Psoas muscle (tissue), 7 donors: ENCODE measurements at regions not wholly inside any gene's neighbourhood (a gene's known extent, or its start where the extent isn't known, plus 50 kb on each side); places are given as distances from the start of the nearest gene placed in this dataset.

Source experiments
- ATAC-seq, 4 donors: fragments of 200-7000 bp; cut with Tn5 transposase; one replicate each; pipeline ENCODE4 v1.9.1; 2020; ENCODE audit warnings: moderate library complexity in 3 of 4, mild to moderate bottlenecking in 2 of 4
- DNase-seq, 2 donors: peaks; one replicate each; pipeline ENCODE4 v3.0.0-alpha.2; 2020
- H3K27ac ChIP-seq: fragments of 200-600 bp; one replicate; pipeline ENCODE4 v1.8.0; 2022
- H3K27me3 ChIP-seq, 3 donors: fragments of 200-600 bp in 1 of 3; one replicate each; pipeline versions ENCODE4 v1.6.1 to v1.8.0; 2013 to 2022; ENCODE audit warnings: low read length in 2 of 3, mild to moderate bottlenecking in 2 of 3, moderate library complexity in 1 of 3; ENCODE audit not compliant: insufficient read depth in 3 of 3
- H3K36me3 ChIP-seq, 2 donors: fragments of 200-600 bp in 1 of 2; one replicate each; pipeline versions ENCODE4 v1.6.1 to v1.8.0; 2013 to 2022; ENCODE audit warnings: low read depth in 1 of 2, mild to moderate bottlenecking in 1 of 2, moderate library complexity in 1 of 2; ENCODE audit not compliant: insufficient read depth in 1 of 2
- H3K4me1 ChIP-seq: fragments of 200-600 bp; one replicate; pipeline ENCODE4 v1.8.0; 2022
- H3K4me3 ChIP-seq: fragments of 200-600 bp; one replicate; pipeline ENCODE4 v1.8.0; 2022; ENCODE audit warnings: mild to moderate bottlenecking
- H3K9me3 ChIP-seq: fragments of 200-600 bp; one replicate; pipeline ENCODE4 v1.8.0; 2022
- CTCF ChIP-seq: fragments of 200-600 bp; IDR thresholded peaks from one replicate; pipeline ENCODE4 v1.8.0; 2022; ENCODE audit warnings: antibody characterized with exemption
- WGBS, 3 donors: extraction: QIAGEN DNeasy Blood & Tissue Kit; methylation state at CpG; one replicate each; pipeline versions ENCODE4 v1.1.6 to v1.1.7; 2013; 5-methylcytosine and 5-hydroxymethylcytosine counted together
- intact Hi-C, 2 donors: fragments of 100-400 bp; cut with DNase I; formaldehyde crosslinking; loops; one replicate each; pipeline versions ENCODE4 v1.11.0 to v1.14.2; 2022
- donor health status: healthy with polysubstance abuse.
- donor health status: DM: no; HTN: no; CAD: no; lungs with moderate emphysema.
- donor health status: Bipolar disorder and iron deficiency.
- donor health status: healthy.
- donor health status: DM: yes; HTN: yes; CAD: no.
- donor health status: DM: no; HTN: no; CAD: no.
- donor health status: DM: yes; HTN: yes; CAD: no.

- intact Hi-C loops: no loop called here
- no peak for TF ChIP-seq CTCF
- Histone ChIP-seq H3K27ac (no peak overlapping the region), H3K27me3 (peaks cover 0 to 1% (median 0%) of the 10 kb centered on the region in 3 donors), H3K9me3 (no peaks in the 10 kb centered on the region), H3K4me3 (no peak overlapping the region), H3K36me3 (no peaks in the 10 kb centered on the region), H3K4me1 (no peaks in the 10 kb centered on the region)
- ATAC-seq: no peak
- 84 to 88% (median 88%) methylated on average over 4 of the region's 4 CpGs for WGBS, 3 donors
- no peak for DNase-seq
Measured at GRCh38 chr20:47448429-47448828, 53.3 kb upstream of the NCOA3 start.

- Histone ChIP-seq H3K4me1 (no peaks in the 10 kb centered on the region), H3K9me3 (no peaks in the 10 kb centered on the region), H3K36me3 (no peaks in the 10 kb centered on the region), H3K4me3 (no peak overlapping the region), H3K27ac (no peak overlapping the region), H3K27me3 (peaks cover 0 to 2% (median 0%) of the 10 kb centered on the region in 3 donors)
- ATAC-seq (no peak), DNase-seq (no peak)
- intact Hi-C loops: no loop called here
- WGBS, 3 donors: 68 to 79% (median 72%) methylated on average over 3 of the region's 3 CpGs
- no peak for TF ChIP-seq CTCF
Measured at GRCh38 chr20:47451602-47451904, 50.1 kb upstream of the NCOA3 start.
